A673 (cell line): ENCODE measurements at regions not wholly inside any gene's neighbourhood (a gene's known extent, or its start where the extent isn't known, plus 50 kb on each side); places are given as distances from the start of the nearest gene placed in this dataset.

Experiments
- CTCF ChIP-seq: fragments of 300-800, 200-600 bp; sonication (generic); conservative IDR thresholded peaks from 2 replicates; pipeline ENCODE4 v1.5.1; 2017; ENCODE audit warnings: low read depth, mild to moderate bottlenecking, antibody characterized with exemption, low read length, moderate library complexity, mixed read lengths
- EZH2 ChIP-seq: fragments of 200-600 bp; sonication (generic); IDR thresholded peaks from 2 replicates; pipeline ENCODE4 v1.6.1; 2017; ENCODE audit warnings: borderline replicate concordance, low read depth, mild to moderate bottlenecking, mixed read lengths, antibody characterized with exemption, low read length; ENCODE audit not compliant: poor library complexity, severe bottlenecking

DNA sequence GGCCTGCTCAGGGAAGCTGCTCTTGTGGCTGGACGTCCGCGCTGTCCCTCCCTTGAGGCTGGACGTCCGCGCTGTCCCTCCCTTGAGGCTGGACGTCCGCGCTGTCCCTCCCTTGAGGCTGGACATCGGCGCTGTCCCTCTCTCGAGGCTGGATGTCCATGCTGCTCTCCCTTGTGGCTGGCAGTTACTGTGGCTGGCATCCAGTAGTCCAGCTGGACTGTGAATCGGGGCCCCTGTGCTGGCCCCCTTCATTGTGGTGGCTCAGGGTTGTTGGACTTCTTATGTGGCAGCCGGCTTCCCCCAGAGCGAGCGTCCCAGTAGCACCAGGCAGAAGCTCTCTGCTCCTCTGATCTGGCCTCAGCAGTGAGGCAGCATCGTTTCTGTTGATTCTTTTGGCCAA, 141.5 kb downstream of the IRF8 start:
- TF ChIP-seq EZH2 (no peak), CTCF (no peak)
